ENCODE measurements at regions not wholly inside any gene's neighbourhood (a gene's known extent, or its start where the extent isn't known, plus 50 kb on each side); places are given as distances from the start of the nearest gene placed in this dataset.

- H2BK120ac ChIP-seq (ENCODE audit: low read depth, low read length) = no peak overlapping the region
- no peak overlapping the region for H3K56ac ChIP-seq (ENCODE audit: low read length)
- DNase-seq = no peak
- H3K4me2 ChIP-seq (ENCODE audit: low read length) = no peak overlapping the region
- H4K8ac ChIP-seq (ENCODE audit: low read depth, low read length) = no peak overlapping the region
- H3K4ac ChIP-seq (ENCODE audit: low read depth, low read length) = no peak overlapping the region
- no peak overlapping the region for H3K18ac ChIP-seq (ENCODE audit: low read length)
- no peak overlapping the region for H3K23ac ChIP-seq (ENCODE audit: low read length)
- H3K79me1 ChIP-seq (ENCODE audit: low read length) = no peaks in the 10 kb centered on the region
- no peaks in the 10 kb centered on the region for H3K36me3 ChIP-seq (ENCODE audit: control insufficient read depth, insufficient read depth, low read length)
- H3K27ac ChIP-seq (ENCODE audit: low read depth, low read length) = no peak overlapping the region
- H2BK5ac ChIP-seq (ENCODE audit: low read length) = no peak overlapping the region
- H4K5ac ChIP-seq (ENCODE audit: low read length) = no peak overlapping the region
- no CpG with 5 or more reads among the region's 6 CpGs for WGBS (ENCODE audit: extremely low coverage, insufficient coverage, low lambda C conversion rate)
- no peak overlapping the region for H3K9ac ChIP-seq (ENCODE audit: low read length)
- H3K27me3 ChIP-seq (ENCODE audit: insufficient read depth, low read length, poor library complexity) = no peaks in the 10 kb centered on the region
- no peak overlapping the region for H2AK5ac ChIP-seq (ENCODE audit: low read length)
- no peak overlapping the region for H2BK15ac ChIP-seq (replicated peaks; ENCODE audit: low read depth)
- no peaks in the 10 kb centered on the region for H3K79me2 ChIP-seq (ENCODE audit: control insufficient read depth, insufficient read depth, low read length)
- no peak overlapping the region for H3K4me3 ChIP-seq (ENCODE audit: low read length)
- H3K4me1 ChIP-seq (ENCODE audit: control insufficient read depth, low read depth, low read length) = no peaks in the 10 kb centered on the region
Measured at GRCh38 chr3:21100656-21101359, 650.2 kb downstream of the ZNF385D start.

GRCh38 chr3:21094686-21095085, 656.3 kb downstream of the ZNF385D start:
- Histone ChIP-seq H3K9ac (ENCODE audit: low read length) (no peak overlapping the region), H2BK15ac (replicated peaks; ENCODE audit: low read depth) (no peak overlapping the region), H3K56ac (ENCODE audit: low read length) (no peak overlapping the region), H3K27me3 (ENCODE audit: insufficient read depth, low read length, poor library complexity) (no peaks in the 10 kb centered on the region), H3K4ac (ENCODE audit: low read depth, low read length) (no peak overlapping the region), H3K18ac (ENCODE audit: low read length) (no peak overlapping the region), H3K4me3 (ENCODE audit: low read length) (no peak overlapping the region), H4K5ac (ENCODE audit: low read length) (no peak overlapping the region), H2AK5ac (ENCODE audit: low read length) (no peak overlapping the region), H2BK5ac (ENCODE audit: low read length) (no peak overlapping the region), H3K79me1 (ENCODE audit: low read length) (no peaks in the 10 kb centered on the region), H4K8ac (ENCODE audit: low read depth, low read length) (no peak overlapping the region), H2BK120ac (ENCODE audit: low read depth, low read length) (no peak overlapping the region), H3K27ac (ENCODE audit: low read depth, low read length) (no peak overlapping the region), H3K4me1 (ENCODE audit: control insufficient read depth, low read depth, low read length) (no peaks in the 10 kb centered on the region), H3K4me2 (ENCODE audit: low read length) (no peak overlapping the region), H3K23ac (ENCODE audit: low read length) (no peak overlapping the region), H3K79me2 (ENCODE audit: control insufficient read depth, insufficient read depth, low read length) (no peaks in the 10 kb centered on the region), H3K36me3 (ENCODE audit: control insufficient read depth, insufficient read depth, low read length) (no peaks in the 10 kb centered on the region)
- no peak for DNase-seq
- WGBS (ENCODE audit: extremely low coverage, insufficient coverage, low lambda C conversion rate) = no CpG with 5 or more reads among the region's 2 CpGs

GRCh38 chr3:21073561-21073960, 677.4 kb downstream of the ZNF385D start:
- H3K27ac ChIP-seq (ENCODE audit: low read depth, low read length) = no peak overlapping the region
- H3K18ac ChIP-seq (ENCODE audit: low read length) = no peak overlapping the region
- H3K4me1 ChIP-seq (ENCODE audit: control insufficient read depth, low read depth, low read length) = no peaks in the 10 kb centered on the region
- H3K27me3 ChIP-seq (ENCODE audit: insufficient read depth, low read length, poor library complexity) = no peaks in the 10 kb centered on the region
- H3K4me2 ChIP-seq (ENCODE audit: low read length) = no peak overlapping the region
- H3K4ac ChIP-seq (ENCODE audit: low read depth, low read length) = no peak overlapping the region
- H4K5ac ChIP-seq (ENCODE audit: low read length) = no peak overlapping the region
- no peak overlapping the region for H2AK5ac ChIP-seq (ENCODE audit: low read length)
- H3K79me2 ChIP-seq (ENCODE audit: control insufficient read depth, insufficient read depth, low read length) = no peaks in the 10 kb centered on the region
- no peak overlapping the region for H2BK15ac ChIP-seq (replicated peaks; ENCODE audit: low read depth)
- H3K23ac ChIP-seq (ENCODE audit: low read length) = no peak overlapping the region
- DNase-seq = no peak
- H3K4me3 ChIP-seq (ENCODE audit: low read length) = no peak overlapping the region
- H2BK5ac ChIP-seq (ENCODE audit: low read length) = no peak overlapping the region
- no peak overlapping the region for H3K56ac ChIP-seq (ENCODE audit: low read length)
- H2BK120ac ChIP-seq (ENCODE audit: low read depth, low read length) = no peak overlapping the region
- no CpG with 5 or more reads among the region's 1 CpG for WGBS (ENCODE audit: extremely low coverage, insufficient coverage, low lambda C conversion rate)
- H3K9ac ChIP-seq (ENCODE audit: low read length) = no peak overlapping the region
- H4K8ac ChIP-seq (ENCODE audit: low read depth, low read length) = no peak overlapping the region
- no peaks in the 10 kb centered on the region for H3K79me1 ChIP-seq (ENCODE audit: low read length)
- H3K36me3 ChIP-seq (ENCODE audit: control insufficient read depth, insufficient read depth, low read length) = no peaks in the 10 kb centered on the region

GRCh38 chr3:21067031-21067813, 683.8 kb downstream of the ZNF385D start:
- H3K4me3 ChIP-seq (ENCODE audit: low read length) = no peak overlapping the region
- no peak overlapping the region for H3K23ac ChIP-seq (ENCODE audit: low read length)
- DNase-seq = no peak
- no peaks in the 10 kb centered on the region for H3K36me3 ChIP-seq (ENCODE audit: control insufficient read depth, insufficient read depth, low read length)
- H3K27me3 ChIP-seq (ENCODE audit: insufficient read depth, low read length, poor library complexity) = no peaks in the 10 kb centered on the region
- WGBS (ENCODE audit: extremely low coverage, insufficient coverage, low lambda C conversion rate) = no CpG with 5 or more reads among the region's 3 CpGs
- no peak overlapping the region for H2AK5ac ChIP-seq (ENCODE audit: low read length)
- no peak overlapping the region for H3K27ac ChIP-seq (ENCODE audit: low read depth, low read length)
- no peak overlapping the region for H4K5ac ChIP-seq (ENCODE audit: low read length)
- no peak overlapping the region for H3K18ac ChIP-seq (ENCODE audit: low read length)
- no peak overlapping the region for H3K4ac ChIP-seq (ENCODE audit: low read depth, low read length)
- H2BK5ac ChIP-seq (ENCODE audit: low read length) = no peak overlapping the region
- no peak overlapping the region for H3K9ac ChIP-seq (ENCODE audit: low read length)
- H4K8ac ChIP-seq (ENCODE audit: low read depth, low read length) = no peak overlapping the region
- H2BK15ac ChIP-seq (replicated peaks; ENCODE audit: low read depth) = no peak overlapping the region
- no peaks in the 10 kb centered on the region for H3K4me1 ChIP-seq (ENCODE audit: control insufficient read depth, low read depth, low read length)
- no peak overlapping the region for H3K4me2 ChIP-seq (ENCODE audit: low read length)
- H2BK120ac ChIP-seq (ENCODE audit: low read depth, low read length) = no peak overlapping the region
- H3K56ac ChIP-seq (ENCODE audit: low read length) = no peak overlapping the region
- no peaks in the 10 kb centered on the region for H3K79me1 ChIP-seq (ENCODE audit: low read length)
- H3K79me2 ChIP-seq (ENCODE audit: control insufficient read depth, insufficient read depth, low read length) = no peaks in the 10 kb centered on the region

GRCh38 chr3:21062831-21063294, 688.1 kb downstream of the ZNF385D start:
- H3K27ac ChIP-seq (ENCODE audit: low read depth, low read length) = no peak overlapping the region
- no peak overlapping the region for H4K5ac ChIP-seq (ENCODE audit: low read length)
- H3K4me2 ChIP-seq (ENCODE audit: low read length) = no peak overlapping the region
- no peak overlapping the region for H3K4ac ChIP-seq (ENCODE audit: low read depth, low read length)
- H3K36me3 ChIP-seq (ENCODE audit: control insufficient read depth, insufficient read depth, low read length) = no peaks in the 10 kb centered on the region
- H2BK5ac ChIP-seq (ENCODE audit: low read length) = no peak overlapping the region
- H3K4me1 ChIP-seq (ENCODE audit: control insufficient read depth, low read depth, low read length) = no peaks in the 10 kb centered on the region
- H2BK120ac ChIP-seq (ENCODE audit: low read depth, low read length) = no peak overlapping the region
- H3K27me3 ChIP-seq (ENCODE audit: insufficient read depth, low read length, poor library complexity) = no peaks in the 10 kb centered on the region
- H4K8ac ChIP-seq (ENCODE audit: low read depth, low read length) = no peak overlapping the region
- no peak overlapping the region for H2AK5ac ChIP-seq (ENCODE audit: low read length)
- H3K23ac ChIP-seq (ENCODE audit: low read length) = no peak overlapping the region
- H3K9ac ChIP-seq (ENCODE audit: low read length) = no peak overlapping the region
- H3K79me1 ChIP-seq (ENCODE audit: low read length) = no peaks in the 10 kb centered on the region
- H3K56ac ChIP-seq (ENCODE audit: low read length) = no peak overlapping the region
- DNase-seq = no peak
- H3K4me3 ChIP-seq (ENCODE audit: low read length) = no peak overlapping the region
- WGBS (ENCODE audit: extremely low coverage, insufficient coverage, low lambda C conversion rate) = no CpG with 5 or more reads among the region's 4 CpGs
- H3K79me2 ChIP-seq (ENCODE audit: control insufficient read depth, insufficient read depth, low read length) = no peaks in the 10 kb centered on the region
- no peak overlapping the region for H3K18ac ChIP-seq (ENCODE audit: low read length)
- H2BK15ac ChIP-seq (replicated peaks; ENCODE audit: low read depth) = no peak overlapping the region

Measured in mesendoderm (in vitro differentiated cells).